HepG2 (cell line): ENCODE measurements at regions not wholly inside any gene's neighbourhood (a gene's known extent, or its start where the extent isn't known, plus 50 kb on each side); places are given as distances from the start of the nearest gene placed in this dataset.

Experiments used
- ATAC-seq: fragments of 200-7000 bp; cut with Tn5 transposase; 3 replicates; pipeline ENCODE4 v1.9.1; 2020; ENCODE audit warnings: mild to moderate bottlenecking, moderate library complexity
- BruUV-seq: library from RNA; stranded (reverse); fragments of 400-500 nt; replicated peaks from 2 replicates; lab custom pipeline; 2021; lab: Mats Ljungman, UMichigan
- CTCF ChIA-PET: fragments of 300-600 bp; formaldehyde crosslinking; extraction: SDS; loops from one replicate; lab custom pipeline; 2021; ENCODE audit warnings: low total read pairs, inconsistent platforms, low intra/inter-chr PET ratio; lab: Yijun Ruan, JAX
- POLR2A ChIA-PET: fragments of 350-600 bp; sonication (Branson Sonifier 250); formaldehyde crosslinking; loops from one replicate; lab custom pipeline; 2020; ENCODE audit warnings: antibody characterized with exemption, inconsistent platforms; lab: Yijun Ruan, JAX
- DNase-seq: peaks from one replicate; pipeline ENCODE4 v3.0.0-alpha.2; 2015; ENCODE audit warnings: low spot score
- FAIRE-seq: peaks from 3 replicates; lab custom pipeline; 2011; peaks lifted over from hg19 to GRCh38; lab: Jason Lieb, UNC
- H2AFZ ChIP-seq: one replicate; pipeline ENCODE4 v1.6.1; 2011; ENCODE audit warnings: low read length, inconsistent platforms
- H3K27ac ChIP-seq: fragments of 300-600 bp; 3 replicates; pipeline ENCODE4 v1.8.0; 2011; ENCODE audit warnings: mixed run types, mild to moderate bottlenecking, mixed read lengths, low read length, inconsistent platforms; ENCODE audit not compliant: insufficient read depth; ENCODE audit errors: extremely low read length
- H3K27me3 ChIP-seq, 2 experiments: fragments of 200-600 bp in 1 of 2; 2 replicates in 1 of 2; 3 replicates in 1 of 2; pipeline versions ENCODE4 v1.6.0 to v1.8.0; 2011; ENCODE audit warnings: low read length in 2 of 2, mild to moderate bottlenecking in 2 of 2, moderate library complexity in 2 of 2, inconsistent platforms in 1 of 2; ENCODE audit not compliant: insufficient read depth in 2 of 2, control insufficient read depth in 1 of 2
- H3K36me3 ChIP-seq, 2 experiments: fragments of 200-600 bp in 1 of 2; replicated peaks in 1 of 2; 2 replicates in 1 of 2; 3 replicates in 1 of 2; pipeline versions ENCODE4 v1.5.1 to v1.8.0; 2011; ENCODE audit warnings: low read length in 2 of 2, inconsistent platforms in 1 of 2; ENCODE audit not compliant: insufficient read depth in 2 of 2, control insufficient read depth in 1 of 2
- H3K4me1 ChIP-seq: 2 replicates; pipeline ENCODE4 v1.5.1; 2012; ENCODE audit warnings: low read length, inconsistent platforms; ENCODE audit not compliant: insufficient read depth
- H3K4me2 ChIP-seq: 2 replicates; pipeline ENCODE4 v1.6.0; 2011; ENCODE audit warnings: low read depth, low read length, inconsistent platforms
- H3K4me3 ChIP-seq, 3 experiments: fragments of 200-600 bp in 1 of 3; sonication (generic), shearing (Covaris generic) in 1 of 3; replicated peaks in 1 of 3; 2 replicates each; pipeline ENCODE4 v1.5.1; 2011 to 2016; ENCODE audit warnings: low read length in 3 of 3, inconsistent platforms in 2 of 3, low read depth in 2 of 3, mild to moderate bottlenecking in 2 of 3, control low read depth in 1 of 3, mixed read lengths in 1 of 3; ENCODE audit not compliant: insufficient read depth in 1 of 3
- H3K79me2 ChIP-seq: one replicate; pipeline ENCODE4 v1.6.1; 2011; ENCODE audit warnings: low read length, inconsistent platforms; ENCODE audit not compliant: insufficient read depth
- H3K9ac ChIP-seq: 2 replicates; pipeline ENCODE4 v1.6.0; 2011; ENCODE audit warnings: mild to moderate bottlenecking, low read depth, low read length, inconsistent platforms; ENCODE audit not compliant: insufficient read depth
- H3K9me3 ChIP-seq: 2 replicates; pipeline ENCODE4 v1.5.1; 2012; ENCODE audit warnings: mild to moderate bottlenecking, low read length
- H4K20me1 ChIP-seq: 2 replicates; pipeline ENCODE4 v1.6.0; 2011; ENCODE audit warnings: inconsistent platforms, mild to moderate bottlenecking, low read length, moderate library complexity; ENCODE audit not compliant: insufficient read depth
- CEBPZ ChIP-seq: IDR thresholded peaks from 2 replicates; pipeline ENCODE4 v1.6.1; 2012; ENCODE audit warnings: low read length, improper control_type of control experiment
- MED1 ChIP-seq: sonication (generic); formaldehyde crosslinking; IDR thresholded peaks from 2 replicates; pipeline ENCODE4 v1.4.0; 2020; ENCODE audit warnings: missing genetic modification reagents
- NFRKB ChIP-seq: fragments of 450-650 bp; IDR thresholded peaks from 2 replicates; pipeline ENCODE4 v1.6.1; 2017
- PAXIP1 ChIP-seq: sonication (generic); formaldehyde crosslinking; conservative IDR thresholded peaks from 2 replicates; pipeline ENCODE4 v1.4.0; 2020; ENCODE audit warnings: mild to moderate bottlenecking, missing genetic modification reagents, moderate library complexity
- SALL1 ChIP-seq: sonication (generic); formaldehyde crosslinking; IDR thresholded peaks from 2 replicates; pipeline ENCODE4 v1.8.0; 2022; ENCODE audit warnings: mild to moderate bottlenecking, missing genetic modification reagents
- ZBTB38 ChIP-seq: sonication (generic); formaldehyde crosslinking; IDR thresholded peaks from 2 replicates; pipeline ENCODE4 v1.5.1; 2020; ENCODE audit warnings: mild to moderate bottlenecking, missing genetic modification reagents
- ZBTB44 ChIP-seq: sonication (generic); formaldehyde crosslinking; IDR thresholded peaks from 2 replicates; pipeline ENCODE4 v1.4.0; 2020; ENCODE audit warnings: missing genetic modification reagents
- ZMYM4 ChIP-seq: sonication (generic); formaldehyde crosslinking; IDR thresholded peaks from 2 replicates; pipeline ENCODE4 v1.8.1; 2023; ENCODE audit warnings: mild to moderate bottlenecking, missing genetic modification reagents
- ZNF441 ChIP-seq: sonication (generic); formaldehyde crosslinking; IDR thresholded peaks from 2 replicates; pipeline ENCODE4 v1.7.0; 2021; ENCODE audit warnings: missing genetic modification reagents, borderline replicate concordance
- ZNF687 ChIP-seq: sonication (generic); formaldehyde crosslinking; IDR thresholded peaks from 2 replicates; pipeline ENCODE4 v1.5.1; 2020; ENCODE audit warnings: mild to moderate bottlenecking, missing genetic modification reagents, moderate library complexity
- WGBS: methylation state at CpG from one replicate; pipeline ENCODE4 v1.1.6; 2017; ENCODE audit warnings: low lambda C conversion rate; 5-methylcytosine and 5-hydroxymethylcytosine counted together
- in situ Hi-C: cut with HindIII; loops from 2 replicates; pipeline ENCODE4 v1.10.0; 2017; ENCODE audit warnings: low pct_unique_long_range_greater_than_20kb; ENCODE audit not compliant: extremely low pct_ligation_motif_present
- intact Hi-C: fragments of 100-400 bp; cut with micrococcal nuclease; formaldehyde crosslinking; loops from one replicate; pipeline ENCODE4 v1.10.0; 2022; ENCODE audit not compliant: unreplicated experiment

- H3K36me3 ChIP-seq: no peaks in the 10 kb centered on the region
- H3K9me3 ChIP-seq: no peaks in the 10 kb centered on the region
- WGBS: 64% methylated on average over 28 of the region's 36 CpGs
- no TSS peak for BruUV-seq
- peak overlapping the region; percentile 22; the same call in 1 of the 2 replicates for H3K4me2 ChIP-seq
- intact Hi-C loops: no loop called here
- peak; percentile 21 for DNase-seq
- no peak overlapping the region for H3K9ac ChIP-seq
- in situ Hi-C loops: no loop called here
- no peaks in the 10 kb centered on the region for H3K79me2 ChIP-seq
- H3K27me3 ChIP-seq: no peaks in the 10 kb centered on the region; a peak in 1 of 5 replicates
- no peak overlapping the region; a peak in 1 of 6 replicates for H3K4me3 ChIP-seq
- ChIA-PET POLR2A (interaction anchor here (0.5 kb wide), 1 partner anchor 317 kb away, joined by 3 read pairs; no protein-coding TSS in a partner anchor), CTCF (no interaction called here)
- FAIRE-seq: no peak
- H2AFZ ChIP-seq: no peak overlapping the region
- no peak overlapping the region for H3K27ac ChIP-seq
- H4K20me1 ChIP-seq: no peaks in the 10 kb centered on the region
- no peaks in the 10 kb centered on the region; the same call in 1 of the 2 replicates for H3K4me1 ChIP-seq
- peak; percentile 94 for ATAC-seq
- TF ChIP-seq PAXIP1 (CRISPR knock-in tag) (peak; percentile 53), ZBTB38 (CRISPR knock-in tag) (0 out of 2 replicates have a peak, but pooled peaks have one; percentile 12), SALL1 (CRISPR knock-in tag) (peak; percentile 43; the same call in 1 of the 2 replicates), MED1 (no peak; the same call in 1 of the 2 replicates), ZMYM4 (CRISPR knock-in tag) (peak; percentile 53; the same call in 1 of the 2 replicates), NFRKB (no peak), ZNF687 (CRISPR knock-in tag) (peak; percentile 53), ZNF441 (0 out of 2 replicates have a peak, but pooled peaks have one; percentile 46), CEBPZ (no peak), ZBTB44 (no peak)
These were observed 146.4 kb upstream of the ARID1B start for GRCh38 chr6:156630613-156631302.
